Stimulated activated CD4-positive, alpha-beta T cell treated with anti-CD3 and anti-CD28 coated beads, Interleukin-1b, Interleukin-23, amount 100 ng/mL, for 24 hours (primary cell): ENCODE measurements at regions not wholly inside any gene's neighbourhood (a gene's known extent, or its start where the extent isn't known, plus 50 kb on each side); places are given as distances from the start of the nearest gene placed in this dataset.
"Not testable (repeated sequence)": the region's sequence is repeated elsewhere in the genome, so short reads cannot be mapped to it uniquely, and the experiment has no call there.

Experiments used
- DNase-seq, 4 experiments: peaks; one replicate each; pipeline ENCODE4 v3.0.0-alpha.2; 2020; ENCODE audit warnings: low read depth in 4 of 4, low spot score in 1 of 4

DNA sequence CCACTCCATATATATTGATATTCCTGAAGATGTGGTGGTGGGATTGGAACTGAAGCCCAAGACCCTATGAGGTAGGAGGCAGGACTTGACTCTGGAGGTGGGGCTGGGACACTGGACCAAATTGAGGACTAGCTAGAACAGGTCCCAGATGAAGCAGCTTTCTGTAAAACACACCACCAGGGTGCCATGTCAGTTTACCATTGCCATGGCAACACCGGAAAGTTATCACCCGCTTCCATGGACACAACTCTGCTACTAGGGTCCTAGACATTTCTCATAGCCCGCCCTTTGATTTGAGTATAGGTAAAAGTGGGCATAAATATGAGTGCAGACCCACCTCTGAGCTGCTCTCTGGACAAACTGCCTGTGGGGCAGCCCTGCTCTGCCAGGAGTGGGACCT, 490.5 kb upstream of the PFKP start:
- DNase-seq: no peak

GRCh38 chr10:2575460-2575859, 491.9 kb upstream of the PFKP start:
- no peak for DNase-seq

- no peak for DNase-seq
These were observed 494.7 kb upstream of the PFKP start for GRCh38 chr10:2572611-2573010.

- no peak for DNase-seq
These were observed 510.5 kb upstream of the PFKP start for GRCh38 chr10:2556883-2557282.

GRCh38 chr10:2548071-2548470, 519.3 kb upstream of the PFKP start:
- DNase-seq: no peak

- no peak for DNase-seq
These were observed 519.7 kb upstream of the PFKP start for GRCh38 chr10:2547606-2548005.

GRCh38 chr10:2546894-2547293, 520.5 kb upstream of the PFKP start:
- not testable (repeated sequence) for DNase-seq

DNA sequence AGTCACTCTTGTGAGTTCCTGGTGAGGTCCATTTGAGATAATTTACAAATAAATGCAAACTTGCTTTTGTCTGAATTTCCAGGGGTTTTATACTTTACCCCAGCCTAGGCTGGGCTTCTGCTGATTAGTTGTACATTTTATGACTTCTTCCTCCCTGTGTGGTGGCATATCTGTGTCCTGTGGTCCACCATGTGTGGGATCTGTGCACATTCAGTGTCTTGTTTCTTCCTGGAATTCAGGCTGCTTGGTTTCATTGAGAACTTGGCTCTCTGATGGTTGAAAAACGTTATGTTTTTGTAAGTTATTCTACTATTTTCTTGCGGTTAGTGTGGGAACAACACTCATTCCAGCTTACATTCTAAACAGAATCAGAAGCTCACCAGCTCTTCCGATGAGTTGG, 523.4 kb upstream of the PFKP start:
- no peak for DNase-seq

DNA sequence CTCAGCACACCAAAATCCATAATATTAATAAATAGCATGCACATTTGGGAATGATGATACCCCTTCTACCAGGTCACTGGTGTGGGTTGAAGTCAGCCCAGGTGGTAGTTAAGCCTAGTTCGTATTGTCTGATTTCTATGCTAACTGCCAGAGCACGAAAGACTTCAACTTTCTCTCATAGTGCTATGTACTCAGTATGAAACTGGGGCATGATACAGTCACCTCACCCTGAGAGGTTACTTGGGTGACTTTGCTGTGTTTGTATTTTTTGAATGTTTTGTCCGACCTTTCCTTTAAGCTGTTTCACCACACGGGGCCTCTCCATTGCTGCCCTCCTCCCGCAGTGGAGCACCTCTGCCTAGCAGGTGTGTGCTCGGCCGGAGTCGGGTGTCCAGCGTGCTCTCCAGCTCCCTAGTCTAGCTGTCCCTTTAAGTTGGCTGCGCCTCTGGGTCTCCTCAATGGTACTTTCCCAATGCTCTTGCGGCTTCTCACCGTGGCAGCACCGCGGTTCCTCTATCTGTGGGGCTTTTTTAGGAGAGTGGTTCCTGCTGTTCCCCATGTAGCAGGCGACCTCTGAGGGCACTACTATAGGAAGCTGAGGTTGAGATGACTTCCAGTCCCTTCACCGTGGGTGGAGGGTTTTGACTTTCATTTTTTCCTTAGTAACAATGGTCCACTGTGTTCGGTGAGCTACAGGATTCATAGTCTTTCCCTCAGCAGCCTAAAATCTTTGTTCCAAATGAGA, 524.0 kb upstream of the PFKP start:
- DNase-seq: no peak

DNA sequence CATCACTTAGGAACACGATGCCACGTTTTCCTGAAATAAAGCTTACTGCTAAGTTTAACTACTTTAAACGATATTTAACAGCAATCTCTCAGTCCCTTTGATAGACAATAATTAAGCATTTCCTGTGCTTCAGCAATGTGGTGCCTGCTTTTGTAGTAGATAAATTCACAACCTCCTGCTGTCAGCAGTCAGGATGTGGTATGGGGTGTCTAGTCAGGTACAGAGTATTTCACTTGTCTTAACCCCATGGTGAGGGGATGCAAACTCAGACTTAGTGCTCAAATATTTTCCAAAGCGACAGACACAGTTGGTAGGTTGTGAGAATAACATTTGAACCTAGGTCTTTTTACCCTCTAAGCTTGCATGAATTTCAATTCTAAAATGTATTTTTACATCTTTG, 526.2 kb upstream of the PFKP start:
- no peak for DNase-seq

- DNase-seq: no peak
These were observed 537.4 kb upstream of the PFKP start for GRCh38 chr10:2529945-2530344.

DNA sequence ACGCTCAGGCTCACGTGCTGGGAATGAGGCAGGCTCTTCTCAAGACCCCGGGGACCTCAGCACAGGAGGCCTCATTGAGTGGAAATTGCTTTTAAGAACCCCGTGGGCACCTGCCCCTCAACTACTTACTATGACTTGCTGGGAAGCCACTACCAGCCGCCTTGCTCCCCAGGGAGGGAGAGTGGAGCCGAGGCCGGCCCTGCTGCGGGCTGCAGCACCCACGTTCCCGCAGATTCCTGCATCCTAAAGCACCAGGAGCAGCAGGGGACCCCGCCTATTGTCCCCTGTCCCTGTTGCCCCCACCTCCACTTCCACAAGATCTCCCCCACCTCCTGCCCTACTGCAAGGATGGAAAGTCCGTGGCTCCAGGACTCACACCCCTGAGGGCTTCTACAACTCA, 541.6 kb upstream of the PFKP start:
- no peak for DNase-seq

- no peak for DNase-seq
These were observed 548.2 kb upstream of the PFKP start for GRCh38 chr10:2519139-2519538.

DNA sequence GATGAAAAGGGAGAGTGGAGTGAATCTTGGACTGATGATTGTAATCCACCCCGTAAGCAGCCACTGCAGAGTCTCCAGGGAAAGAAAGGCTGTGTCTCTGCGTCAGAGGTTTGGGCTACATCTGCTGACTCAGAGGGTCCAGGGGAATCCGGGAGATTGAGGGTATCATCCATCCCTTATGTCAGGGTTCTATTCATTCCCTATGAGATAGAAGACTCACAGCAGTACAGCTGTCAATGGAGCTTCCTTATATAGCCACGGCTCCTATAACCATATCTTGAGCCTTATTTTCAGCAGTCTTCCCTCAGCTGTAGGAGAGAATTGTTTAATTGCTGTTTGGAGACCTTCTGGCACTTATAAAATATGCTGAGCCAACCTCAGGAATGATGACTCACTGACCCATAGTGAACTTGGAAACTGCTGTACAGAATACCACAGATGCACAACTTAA, 558.2 kb upstream of the PFKP start:
- DNase-seq: no peak

DNA sequence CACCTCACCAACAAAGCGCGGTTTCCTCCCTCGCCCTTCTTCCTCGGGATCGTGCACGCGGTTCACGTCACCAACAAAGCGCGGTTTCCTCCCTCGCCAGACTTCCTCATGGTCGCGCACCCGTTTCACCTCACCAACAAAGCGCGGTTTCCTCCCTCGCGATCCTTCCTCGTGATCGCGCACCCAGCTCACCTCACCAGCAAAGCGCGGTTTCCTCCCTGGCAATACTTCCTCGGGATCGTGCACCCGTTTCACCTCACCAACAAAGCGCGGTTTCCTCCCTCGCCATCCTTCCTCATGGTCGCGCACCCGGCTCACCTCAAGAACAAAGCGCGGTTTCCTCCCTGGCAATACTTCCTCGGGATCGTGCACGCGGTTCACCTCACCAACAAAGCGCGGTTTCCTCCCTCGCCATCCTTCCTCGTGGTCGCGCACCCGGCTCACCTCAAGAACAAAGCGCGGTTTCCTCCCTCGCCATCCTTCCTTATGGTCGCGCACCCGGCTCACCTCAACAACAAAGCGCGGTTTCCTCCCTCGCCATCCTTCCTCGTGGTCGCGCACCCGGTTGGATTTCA, 565.9 kb upstream of the PFKP start:
- not testable (repeated sequence) for DNase-seq

- DNase-seq: no peak
These were observed 572.9 kb upstream of the PFKP start for GRCh38 chr10:2494399-2494798.

DNA sequence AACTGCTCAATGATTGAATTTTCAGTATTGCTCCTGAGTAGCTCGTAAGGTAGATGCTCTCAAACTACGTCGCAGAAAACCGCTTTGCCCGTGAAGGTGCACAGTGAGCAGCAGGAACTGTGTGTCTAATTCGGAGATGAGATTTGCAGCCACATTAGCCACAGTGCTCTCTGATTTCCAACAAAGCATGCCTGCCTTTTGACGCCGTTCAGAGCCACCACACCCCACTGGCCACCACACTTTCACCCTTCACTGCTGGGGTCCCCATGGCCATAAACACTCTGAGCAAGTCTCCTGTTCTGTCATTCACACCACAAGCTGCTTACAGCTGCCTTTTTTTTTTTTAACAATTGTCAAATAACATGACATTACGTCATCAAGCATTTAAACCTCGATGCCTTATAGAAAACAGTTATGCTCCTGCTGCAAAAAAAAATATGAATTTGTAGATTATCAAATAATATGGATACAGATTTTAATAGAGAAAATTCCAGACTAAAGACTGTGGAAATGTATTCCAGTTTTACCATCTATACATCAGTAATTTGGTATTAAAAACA, 578.8 kb upstream of the PFKP start:
- no peak for DNase-seq

DNA sequence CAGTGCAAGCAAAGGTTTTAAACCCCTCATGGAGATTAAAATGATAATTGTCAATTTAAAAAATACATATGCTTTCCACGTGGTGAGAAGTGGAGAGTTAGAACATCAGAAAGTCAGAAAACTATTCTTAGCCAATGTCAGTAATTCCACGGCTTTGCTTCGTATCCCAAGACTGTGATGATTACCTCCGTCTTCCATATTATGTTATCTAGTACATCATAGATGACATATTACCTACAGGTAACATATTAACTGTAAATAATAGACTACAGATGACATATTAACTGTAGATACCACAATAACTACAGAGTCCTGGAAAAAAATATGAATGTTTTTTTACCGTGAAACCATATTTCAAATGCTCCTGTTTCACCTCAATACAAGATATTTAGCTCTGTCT, 579.4 kb upstream of the PFKP start:
- DNase-seq: no peak

DNA sequence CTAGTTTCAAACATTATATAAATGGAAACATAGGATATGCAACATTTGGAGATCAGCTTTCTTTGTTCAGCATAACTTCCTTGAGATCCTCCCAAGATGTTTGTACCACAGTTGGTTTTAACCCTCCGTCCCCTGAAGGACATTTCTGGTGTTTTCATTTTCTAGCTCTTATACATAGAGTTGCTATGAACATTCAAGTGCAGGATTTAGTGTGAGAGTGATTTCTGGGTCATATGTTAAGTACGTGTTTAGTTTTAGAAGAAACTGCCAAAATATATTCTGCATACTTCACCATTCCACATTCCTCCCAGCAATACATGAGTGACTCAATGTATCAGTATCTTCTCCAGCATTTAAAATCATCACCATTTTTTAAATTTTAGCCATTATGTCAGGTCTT, 588.7 kb upstream of the PFKP start:
- DNase-seq: no peak

DNA sequence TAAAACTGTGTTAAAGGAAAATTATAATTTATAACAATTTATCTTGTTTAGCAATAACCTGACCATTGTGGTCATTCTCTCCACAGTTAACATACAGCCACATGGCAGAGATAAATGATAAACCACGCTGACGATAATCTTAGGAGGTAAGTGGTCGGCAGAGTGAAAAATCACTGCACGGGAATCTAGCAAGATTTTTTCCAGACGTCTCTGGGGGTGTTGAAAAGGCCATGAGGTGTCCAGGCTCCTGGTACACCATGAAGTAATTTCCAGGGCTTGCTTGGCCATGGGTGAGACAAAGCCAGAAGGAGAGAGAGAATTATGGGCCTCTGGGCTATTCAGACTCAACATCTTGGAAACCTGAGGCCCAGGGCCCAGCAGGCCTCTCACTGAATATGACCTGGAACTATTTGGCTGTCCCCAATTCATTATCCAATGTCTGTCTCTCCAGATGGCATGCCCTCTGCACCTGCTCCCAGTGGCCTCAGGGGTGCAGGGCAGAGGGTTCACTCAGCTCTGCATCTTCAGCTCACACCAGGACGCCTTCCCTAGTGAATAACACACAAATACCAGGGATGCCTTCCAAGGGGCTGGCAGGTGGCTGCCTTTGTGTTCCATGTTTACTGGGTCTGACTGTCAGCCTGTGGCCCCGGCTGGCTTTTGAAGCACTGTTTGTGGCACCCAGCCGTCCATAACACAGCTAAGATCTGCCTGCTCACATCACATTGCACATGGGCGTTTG, 590.4 kb upstream of the PFKP start:
- DNase-seq: no peak

DNA sequence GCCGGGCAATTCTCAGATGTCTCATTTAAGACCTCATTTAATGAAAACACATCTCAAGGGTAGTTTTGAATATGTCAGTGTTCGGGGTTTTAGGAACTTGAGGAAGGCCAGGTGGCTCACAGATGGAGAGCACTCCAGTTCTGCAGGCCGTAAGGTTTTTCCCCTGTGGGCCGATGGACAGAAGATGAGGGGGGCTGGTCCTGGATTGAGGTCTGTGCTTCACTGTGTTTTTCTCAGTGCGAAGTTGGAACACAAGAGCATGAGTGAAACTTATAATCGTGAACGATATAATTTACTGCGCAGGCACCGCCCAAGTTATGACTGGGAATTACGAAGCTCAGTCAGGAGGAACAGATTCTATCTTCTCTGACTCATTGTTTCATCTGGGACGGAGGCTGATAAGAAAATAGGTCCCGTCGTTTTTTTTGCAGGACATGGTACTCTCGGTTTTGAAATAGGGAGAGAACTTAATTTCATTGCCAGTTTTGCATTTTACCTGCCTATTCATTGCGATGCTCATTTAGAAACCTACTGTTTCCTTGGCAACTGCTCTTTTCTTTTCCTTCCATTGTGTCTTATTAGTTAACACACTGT, 591.0 kb upstream of the PFKP start:
- DNase-seq: no peak
